Prostate gland (tissue), 2 donors: ENCODE measurements at regions not wholly inside any gene's neighbourhood (a gene's known extent, or its start where the extent isn't known, plus 50 kb on each side); places are given as distances from the start of the nearest gene placed in this dataset.

Experiments
- DNase-seq: peaks from one replicate; pipeline ENCODE4 v3.0.0-alpha.2; 2019; ENCODE audit warnings: low spot score
- H3K27ac ChIP-seq, 2 donors: fragments of 200-600 bp; sonication (generic); 2 replicates each; pipeline ENCODE4 v1.5.1; 2017 to 2019
- H3K27me3 ChIP-seq: fragments of 200-600 bp; sonication (generic); replicated peaks from 2 replicates; pipeline ENCODE4 v1.5.1; 2019; ENCODE audit not compliant: insufficient read depth
- H3K36me3 ChIP-seq, 2 donors: fragments of 200-600 bp; sonication (generic); 1 replicate in 1 of 2; 2 replicates in 1 of 2; pipeline versions ENCODE4 v1.5.1 to v1.8.1; 2017 to 2019
- H3K4me1 ChIP-seq: fragments of 200-600 bp; sonication (generic); replicated peaks from 2 replicates; pipeline ENCODE4 v1.5.1; 2019
- H3K4me3 ChIP-seq, 2 donors: fragments of 200-600 bp; sonication (generic); 2 replicates each; pipeline ENCODE4 v1.5.1; 2017 to 2019
- H3K9me3 ChIP-seq: fragments of 200-600 bp; sonication (generic); 2 replicates; pipeline ENCODE4 v1.5.1; 2017
- CTCF ChIP-seq, 4 experiments: fragments of 200-600 bp in 2 of 4; fragments of 450-650 bp in 2 of 4; sonication (generic) in 2 of 4; IDR thresholded peaks; 1 replicate in 3 of 4; 2 replicates in 1 of 4; pipeline ENCODE4 v1.5.1; 2016 to 2019; ENCODE audit warnings: antibody characterized with exemption in 4 of 4, mild to moderate bottlenecking in 2 of 4, moderate library complexity in 2 of 4
- POLR2A ChIP-seq: fragments of 450-650 bp; IDR thresholded peaks from one replicate; pipeline ENCODE4 v1.6.1; 2016; ENCODE audit warnings: antibody characterized with exemption, mild to moderate bottlenecking
- POLR2AphosphoS5 ChIP-seq: sonication (generic); formaldehyde crosslinking; IDR thresholded peaks from one replicate; pipeline ENCODE4 v1.6.1; 2017; ENCODE audit warnings: antibody characterized with exemption
- WGBS: methylation state at CpG from one replicate; pipeline ENCODE4 v1.1.5; 2018; 5-methylcytosine and 5-hydroxymethylcytosine counted together
- intact Hi-C: fragments of 100-400 bp; cut with DNase I; formaldehyde crosslinking; loops from one replicate; pipeline ENCODE4 v1.14.2; 2022

- TF ChIP-seq POLR2A (no peak), POLR2AphosphoS5 (no peak), CTCF (IDR thresholded peaks at IDR 0.05) (no peak)
- WGBS, result 93% methylated on average over 2 of the region's 2 CpGs
Observed at GRCh38 chr1:193513032-193513431, 326.6 kb upstream of the B3GALT2 start.

GRCh38 chr1:193504920-193505319 lies 318.5 kb upstream of the B3GALT2 start:
- H3K4me3 ChIP-seq, result no peak overlapping the region
- no peak for DNase-seq
- TF ChIP-seq POLR2AphosphoS5 (no peak), CTCF (IDR thresholded peaks at IDR 0.05) (no peak), POLR2A (no peak)
- no peaks in the 10 kb centered on the region for H3K27me3 ChIP-seq
- intact Hi-C loops, result no loop called here
- H3K4me1 ChIP-seq, result no peaks in the 10 kb centered on the region
- H3K27ac ChIP-seq, result no peak overlapping the region
- no peaks in the 10 kb centered on the region for H3K36me3 ChIP-seq
- no peaks in the 10 kb centered on the region for H3K9me3 ChIP-seq

More at GRCh38 chr1:193513032-193513431, 326.6 kb upstream of the B3GALT2 start:
- intact Hi-C loops, result no loop called here
- H3K4me1 ChIP-seq, result no peaks in the 10 kb centered on the region
- no peaks in the 10 kb centered on the region for H3K36me3 ChIP-seq
- DNase-seq, result no peak
- no peak overlapping the region for H3K4me3 ChIP-seq
- H3K9me3 ChIP-seq, result no peaks in the 10 kb centered on the region
- H3K27ac ChIP-seq, result no peak overlapping the region
- no peaks in the 10 kb centered on the region for H3K27me3 ChIP-seq

GRCh38 chr1:193498088-193498655 lies 311.8 kb upstream of the B3GALT2 start:
- Histone ChIP-seq H3K27ac (no peak overlapping the region), H3K36me3 (no peaks in the 10 kb centered on the region), H3K27me3 (no peaks in the 10 kb centered on the region), H3K9me3 (no peaks in the 10 kb centered on the region), H3K4me3 (no peak overlapping the region), H3K4me1 (no peaks in the 10 kb centered on the region)
- 45% methylated on average over 7 of the region's 7 CpGs for WGBS
- TF ChIP-seq POLR2AphosphoS5 (no peak), POLR2A (no peak), CTCF (IDR thresholded peaks at IDR 0.05) (no peak)
- intact Hi-C loops, result no loop called here
- DNase-seq, result no peak

GRCh38 chr1:193494368-193494767 lies 308.0 kb upstream of the B3GALT2 start:
- H3K4me3 ChIP-seq, result no peak overlapping the region
- no peaks in the 10 kb centered on the region for H3K27me3 ChIP-seq
- no peak for DNase-seq
- TF ChIP-seq POLR2A, result no peak
- TF ChIP-seq CTCF (IDR thresholded peaks at IDR 0.05), result no peak
- no peak for TF ChIP-seq POLR2AphosphoS5
- H3K36me3 ChIP-seq, result no peaks in the 10 kb centered on the region
- WGBS, result 24% methylated on average over 2 of the region's 2 CpGs
- no peak overlapping the region for H3K27ac ChIP-seq
- no peaks in the 10 kb centered on the region for H3K9me3 ChIP-seq
- intact Hi-C loops, result no loop called here
- no peaks in the 10 kb centered on the region for H3K4me1 ChIP-seq

- Histone ChIP-seq H3K27ac (no peak overlapping the region), H3K27me3 (no peaks in the 10 kb centered on the region), H3K36me3 (no peaks in the 10 kb centered on the region), H3K4me3 (no peak overlapping the region), H3K4me1 (no peaks in the 10 kb centered on the region), H3K9me3 (no peaks in the 10 kb centered on the region)
- intact Hi-C loops, result no loop called here
- no peak for DNase-seq
- TF ChIP-seq POLR2AphosphoS5 (no peak), CTCF (IDR thresholded peaks at IDR 0.05) (no peak)
Observed at GRCh38 chr1:193489191-193489590, 302.8 kb upstream of the B3GALT2 start.
